ENCODE measurements at regions not wholly inside any gene's neighbourhood (a gene's known extent, or its start where the extent isn't known, plus 50 kb on each side); places are given as distances from the start of the nearest gene placed in this dataset.

DNA sequence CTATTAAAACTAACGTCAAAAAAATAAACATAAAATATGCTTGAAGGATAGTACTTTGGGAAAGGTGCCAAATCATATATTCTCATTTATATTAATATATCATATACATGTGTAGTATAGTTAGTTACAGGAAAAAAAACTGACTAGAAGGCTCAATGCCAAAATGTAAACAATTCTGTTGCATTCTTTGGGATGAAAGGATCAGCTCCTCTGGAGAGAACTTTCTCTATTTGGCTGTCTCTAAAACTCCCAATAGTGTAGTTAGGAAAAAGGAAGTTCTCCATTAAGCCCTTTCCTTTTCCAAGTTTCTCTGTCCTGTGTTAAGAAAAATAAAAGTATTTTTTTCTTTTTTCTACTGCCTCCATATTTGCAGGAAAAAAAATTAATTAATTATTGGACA, 86.5 kb upstream of the BTN3A2 start:
- TF ChIP-seq TFCP2L1 (CRISPR knock-in tag; IDR thresholded peaks at IDR 0.05) (no peak), ESRRA (IDR thresholded peaks at IDR 0.05; ENCODE audit: borderline replicate concordance, low read length) (no peak), POLR2A (IDR thresholded peaks at IDR 0.05; ENCODE audit: low read length) (no peak), SMC3 (IDR thresholded peaks at IDR 0.05) (no peak), RFX5 (IDR thresholded peaks at IDR 0.05) (no peak), BCL3 (IDR thresholded peaks at IDR 0.05) (no peak), HOXA7 (CRISPR knock-in tag; IDR thresholded peaks at IDR 0.05) (no peak), PHF8 (IDR thresholded peaks at IDR 0.05; ENCODE audit: borderline replicate concordance, low read depth) (no peak), EP300 (IDR thresholded peaks at IDR 0.05) (no peak)
- TF ChIP-seq, protein P1, sequence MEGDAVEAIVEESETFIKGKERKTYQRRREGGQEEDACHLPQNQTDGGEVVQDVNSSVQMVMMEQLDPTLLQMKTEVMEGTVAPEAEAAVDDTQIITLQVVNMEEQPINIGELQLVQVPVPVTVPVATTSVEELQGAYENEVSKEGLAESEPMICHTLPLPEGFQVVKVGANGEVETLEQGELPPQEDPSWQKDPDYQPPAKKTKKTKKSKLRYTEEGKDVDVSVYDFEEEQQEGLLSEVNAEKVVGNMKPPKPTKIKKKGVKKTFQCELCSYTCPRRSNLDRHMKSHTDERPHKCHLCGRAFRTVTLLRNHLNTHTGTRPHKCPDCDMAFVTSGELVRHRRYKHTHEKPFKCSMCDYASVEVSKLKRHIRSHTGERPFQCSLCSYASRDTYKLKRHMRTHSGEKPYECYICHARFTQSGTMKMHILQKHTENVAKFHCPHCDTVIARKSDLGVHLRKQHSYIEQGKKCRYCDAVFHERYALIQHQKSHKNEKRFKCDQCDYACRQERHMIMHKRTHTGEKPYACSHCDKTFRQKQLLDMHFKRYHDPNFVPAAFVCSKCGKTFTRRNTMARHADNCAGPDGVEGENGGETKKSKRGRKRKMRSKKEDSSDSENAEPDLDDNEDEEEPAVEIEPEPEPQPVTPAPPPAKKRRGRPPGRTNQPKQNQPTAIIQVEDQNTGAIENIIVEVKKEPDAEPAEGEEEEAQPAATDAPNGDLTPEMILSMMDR (IDR thresholded peaks at IDR 0.05): no peak
- TF ChIP-seq, protein P2, sequence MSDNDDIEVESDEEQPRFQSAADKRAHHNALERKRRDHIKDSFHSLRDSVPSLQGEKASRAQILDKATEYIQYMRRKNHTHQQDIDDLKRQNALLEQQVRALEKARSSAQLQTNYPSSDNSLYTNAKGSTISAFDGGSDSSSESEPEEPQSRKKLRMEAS (IDR thresholded peaks at IDR 0.05): no peak

Data from A549 (cell line).